ENCODE measurements at regions not wholly inside any gene's neighbourhood (a gene's known extent, or its start where the extent isn't known, plus 50 kb on each side); places are given as distances from the start of the nearest gene placed in this dataset.

DNA sequence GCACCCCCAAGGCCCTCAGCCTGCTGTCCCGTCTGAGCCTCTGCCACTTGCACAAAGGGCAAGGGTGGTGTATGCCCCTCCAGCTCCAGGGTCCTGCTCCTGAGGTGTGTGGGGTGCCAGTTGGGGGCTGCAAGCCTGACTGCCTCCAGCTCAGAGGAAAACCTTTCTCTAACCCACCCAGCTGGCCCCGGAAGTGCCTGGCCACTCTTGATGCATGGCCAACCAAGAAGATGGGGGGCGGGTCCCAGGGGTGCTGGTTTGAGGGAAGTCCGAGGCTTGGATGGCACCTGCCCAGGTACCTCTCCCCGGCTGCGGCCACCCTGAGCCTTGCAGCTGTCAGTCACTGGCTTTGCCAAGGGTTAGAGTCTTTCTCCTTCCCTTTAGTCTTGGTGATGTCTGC lies 112.6 kb upstream of the TMPRSS2 start:
- TF ChIP-seq POLR2AphosphoS5 (IDR thresholded peaks at IDR 0.05): no peak
- TF ChIP-seq CTCF (IDR thresholded peaks at IDR 0.05): no peak
